IMR-90 (cell line): ENCODE measurements at regions not wholly inside any gene's neighbourhood (a gene's known extent, or its start where the extent isn't known, plus 50 kb on each side); places are given as distances from the start of the nearest gene placed in this dataset.

Experiments
- ATAC-seq: fragments of 200-7000 bp; cut with Tn5 transposase; 2 replicates; pipeline ENCODE4 v1.9.1; 2020; ENCODE audit warnings: low read depth, mild to moderate bottlenecking, moderate library complexity
- BruUV-seq: library from RNA; stranded (reverse); fragments of 400-500 nt; replicated peaks from 2 replicates; lab custom pipeline; 2021; lab: Mats Ljungman, UMichigan
- CTCF ChIA-PET: fragments of 300-600 bp; formaldehyde crosslinking; extraction: SDS; loops from one replicate; lab custom pipeline; 2021; ENCODE audit warnings: antibody characterized with exemption; lab: Yijun Ruan, JAX
- POLR2A ChIA-PET: fragments of 300-600 bp; sonication (Branson Sonifier 250); formaldehyde crosslinking; loops from one replicate; lab custom pipeline; 2022; ENCODE audit warnings: antibody characterized with exemption; ENCODE audit not compliant: unreplicated experiment; lab: Charles Lee
- DNase-seq: peaks from one replicate; pipeline ENCODE4 v3.0.0; 2013
- H2AFZ ChIP-seq: replicated peaks from 2 replicates; pipeline ENCODE3; 2013; ENCODE audit warnings: low read length, mild to moderate bottlenecking; ENCODE audit not compliant: poor library complexity
- H2AK5ac ChIP-seq: 2 replicates; pipeline ENCODE4 v1.6.1; 2013; ENCODE audit warnings: low read depth, low read length, inconsistent platforms
- H2AK9ac ChIP-seq: replicated peaks from 2 replicates; pipeline ENCODE3; 2013; ENCODE audit warnings: mild to moderate bottlenecking, low read depth, low read length, moderate library complexity; ENCODE audit not compliant: poor library complexity
- H2BK120ac ChIP-seq: 2 replicates; pipeline ENCODE4 v1.6.1; 2013; ENCODE audit warnings: low read depth, low read length, inconsistent platforms
- H2BK15ac ChIP-seq: 3 replicates; pipeline ENCODE4 v1.6.1; 2013; ENCODE audit warnings: low read depth, low read length, inconsistent platforms
- H2BK20ac ChIP-seq: 2 replicates; pipeline ENCODE4 v1.6.1; 2013; ENCODE audit warnings: low read depth, mild to moderate bottlenecking, inconsistent platforms, low read length, moderate library complexity
- H2BK5ac ChIP-seq: 2 replicates; pipeline ENCODE4 v1.6.1; 2013; ENCODE audit warnings: mild to moderate bottlenecking, low read depth, low read length, inconsistent platforms; ENCODE audit not compliant: poor library complexity, severe bottlenecking
- H3K14ac ChIP-seq: replicated peaks from 2 replicates; pipeline ENCODE4 v1.6.1; 2013; ENCODE audit warnings: low read depth, low read length, inconsistent platforms
- H3K18ac ChIP-seq: 2 replicates; pipeline ENCODE4 v1.6.1; 2013; ENCODE audit warnings: low read depth, low read length, control low read depth
- H3K23ac ChIP-seq: 2 replicates; pipeline ENCODE4 v1.6.1; 2013; ENCODE audit warnings: low read depth, low read length, inconsistent platforms
- H3K27ac ChIP-seq: 2 replicates; pipeline ENCODE4 v1.5.1; 2013; ENCODE audit warnings: mild to moderate bottlenecking, control low read depth, low read length; ENCODE audit not compliant: insufficient read depth
- H3K27me3 ChIP-seq: 2 replicates; pipeline ENCODE4 v1.6.1; 2013; ENCODE audit warnings: low read length; ENCODE audit not compliant: control insufficient read depth, insufficient read depth
- H3K36me3 ChIP-seq: 2 replicates; pipeline ENCODE4 v1.6.1; 2013; ENCODE audit warnings: low read length, mixed read lengths; ENCODE audit not compliant: control insufficient read depth, insufficient read depth
- H3K4ac ChIP-seq: 2 replicates; pipeline ENCODE4 v1.6.1; 2013; ENCODE audit warnings: low read depth, low read length, inconsistent platforms
- H3K4me1 ChIP-seq: 2 replicates; pipeline ENCODE4 v1.6.1; 2013; ENCODE audit warnings: low read length, mixed read lengths; ENCODE audit not compliant: control insufficient read depth, insufficient read depth
- H3K4me2 ChIP-seq: 2 replicates; pipeline ENCODE4 v1.6.1; 2013; ENCODE audit warnings: low read depth, mild to moderate bottlenecking, control low read depth, low read length, moderate library complexity
- H3K4me3 ChIP-seq: 2 replicates; pipeline ENCODE4 v1.5.1; 2013; ENCODE audit warnings: low read depth, mild to moderate bottlenecking, control low read depth, low read length, moderate library complexity; ENCODE audit not compliant: insufficient read depth
- H3K56ac ChIP-seq: 2 replicates; pipeline ENCODE4 v1.6.1; 2013; ENCODE audit warnings: low read length, inconsistent platforms; ENCODE audit not compliant: insufficient read depth; ENCODE audit errors: extremely low read depth
- H3K79me1 ChIP-seq, 2 experiments: 2 replicates each; pipeline ENCODE4 v1.6.1; 2013; ENCODE audit warnings: low read length in 2 of 2, inconsistent platforms in 1 of 2, low read depth in 1 of 2
- H3K9ac ChIP-seq: 2 replicates; pipeline ENCODE4 v1.6.1; 2013; ENCODE audit warnings: low read depth, low read length, control low read depth
- H3K9me1 ChIP-seq: 2 replicates; pipeline ENCODE4 v1.6.1; 2013; ENCODE audit warnings: low read length, inconsistent platforms; ENCODE audit not compliant: insufficient read depth
- H3K9me3 ChIP-seq: 2 replicates; pipeline ENCODE4 v1.6.1; 2013; ENCODE audit warnings: low read length; ENCODE audit not compliant: control insufficient read depth, insufficient read depth
- H4K20me1 ChIP-seq: 2 replicates; pipeline ENCODE4 v1.6.1; 2013; ENCODE audit warnings: low read length, inconsistent platforms; ENCODE audit not compliant: insufficient read depth
- H4K5ac ChIP-seq: 2 replicates; pipeline ENCODE4 v1.6.1; 2013; ENCODE audit warnings: mild to moderate bottlenecking, low read depth, low read length, control low read depth
- H4K8ac ChIP-seq, 2 experiments: 2 replicates each; pipeline ENCODE4 v1.6.1; 2013; ENCODE audit warnings: low read depth in 2 of 2, low read length in 2 of 2, control low read depth in 1 of 2, inconsistent platforms in 1 of 2
- H4K91ac ChIP-seq: 2 replicates; pipeline ENCODE4 v1.6.1; 2013; ENCODE audit warnings: low read depth, low read length, inconsistent platforms; ENCODE audit not compliant: insufficient read depth
- CEBPB ChIP-seq: IDR thresholded peaks from 2 replicates; pipeline ENCODE4 v1.6.1; 2012; ENCODE audit warnings: low read depth, low read length, improper control_type of control experiment
- MXI1 ChIP-seq: IDR thresholded peaks from 2 replicates; pipeline ENCODE4 v1.6.1; 2012; ENCODE audit warnings: low read depth, mild to moderate bottlenecking, low read length, moderate library complexity, borderline replicate concordance
- WGBS, 2 experiments: methylation state at CpG; one replicate each; pipeline versions ENCODE4 v1.1.5 to v1.1.7; 2013; ENCODE audit warnings: missing lambda C conversion rate in 2 of 2; ENCODE audit not compliant: insufficient read length in 1 of 2; ENCODE audit errors: extremely low coverage in 2 of 2; 5-methylcytosine and 5-hydroxymethylcytosine counted together
- dilution Hi-C: fragments of 300-500 bp; cut with HindIII; formaldehyde crosslinking; loops from one replicate; pipeline ENCODE4 v1.14.3; 2018; ENCODE audit warnings: low sequenced_read_pairs; ENCODE audit not compliant: unreplicated experiment
- in situ Hi-C: fragments of 300-500 bp; cut with MboI; formaldehyde crosslinking; loops from 3 replicates; pipeline ENCODE4 v1.14.3; 2019; ENCODE audit warnings: low sequenced_read_pairs, inconsistent platforms, mixed read lengths
- intact Hi-C: fragments of 100-400 bp; cut with micrococcal nuclease; formaldehyde crosslinking; loops from 2 replicates; pipeline ENCODE4 v1.10.0; 2022
- TF ChIP-seq, protein P1 (sequence below): fragments of 150-350 bp; IDR thresholded peaks from 2 replicates; pipeline ENCODE4 v1.6.1; 2016; ENCODE audit warnings: low read depth, mild to moderate bottlenecking, low read length, moderate library complexity, borderline replicate concordance

DNA sequence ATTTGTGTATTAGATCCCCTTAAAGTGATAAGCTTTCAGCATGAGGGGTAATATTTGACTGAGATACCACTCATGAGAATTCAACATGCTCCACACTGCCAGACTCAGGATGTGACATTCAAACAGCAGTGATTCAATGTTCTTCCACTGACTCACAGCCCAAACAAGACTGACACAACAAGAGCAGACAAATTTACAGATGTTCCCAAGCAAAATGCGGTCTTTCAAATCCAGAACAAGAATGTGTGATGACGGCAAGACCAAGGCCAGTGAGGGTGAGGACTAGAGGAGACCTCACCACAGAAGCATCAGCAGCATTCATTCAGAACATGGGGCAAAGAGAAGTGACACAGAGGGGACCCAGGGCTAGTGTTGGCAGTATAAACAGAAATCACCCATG is 99.3 kb upstream of the GRIA3 start:
- Histone ChIP-seq H3K27me3 (no peaks in the 10 kb centered on the region), H3K4me1 (no peaks in the 10 kb centered on the region), H4K20me1 (no peaks in the 10 kb centered on the region), H4K91ac (no peak overlapping the region), H2BK120ac (no peak overlapping the region), H3K9ac (no peak overlapping the region), H2BK15ac (no peak overlapping the region), H3K79me1 (no peaks in the 10 kb centered on the region), H3K14ac (no peak overlapping the region), H4K5ac (no peak overlapping the region), H2BK5ac (no peak overlapping the region), H3K9me3 (no peaks in the 10 kb centered on the region), H2BK20ac (no peak overlapping the region), H2AK9ac (no peak overlapping the region), H3K18ac (no peak overlapping the region), H3K27ac (no peak overlapping the region), H3K4me3 (no peak overlapping the region), H2AK5ac (no peak overlapping the region), H3K23ac (no peak overlapping the region), H3K56ac (no peak overlapping the region), H3K36me3 (no peaks in the 10 kb centered on the region), H3K4ac (no peak overlapping the region), H3K9me1 (no peaks in the 10 kb centered on the region), H4K8ac (no peak overlapping the region), H3K4me2 (no peak overlapping the region), H2AFZ (no peak overlapping the region)
- CTCF ChIA-PET = no interaction called here
- no CpG with 5 or more reads among the region's 2 CpGs for WGBS, 2 experiments
- BruUV-seq = no TSS peak
- POLR2A ChIA-PET = no interaction called here
- DNase-seq (no peak), ATAC-seq (no peak)
- dilution Hi-C loops (no loop called here), in situ Hi-C loops (no loop called here), intact Hi-C loops (no loop called here)
- TF ChIP-seq MXI1 (no peak), CEBPB (no peak)
- TF ChIP-seq, protein P1, sequence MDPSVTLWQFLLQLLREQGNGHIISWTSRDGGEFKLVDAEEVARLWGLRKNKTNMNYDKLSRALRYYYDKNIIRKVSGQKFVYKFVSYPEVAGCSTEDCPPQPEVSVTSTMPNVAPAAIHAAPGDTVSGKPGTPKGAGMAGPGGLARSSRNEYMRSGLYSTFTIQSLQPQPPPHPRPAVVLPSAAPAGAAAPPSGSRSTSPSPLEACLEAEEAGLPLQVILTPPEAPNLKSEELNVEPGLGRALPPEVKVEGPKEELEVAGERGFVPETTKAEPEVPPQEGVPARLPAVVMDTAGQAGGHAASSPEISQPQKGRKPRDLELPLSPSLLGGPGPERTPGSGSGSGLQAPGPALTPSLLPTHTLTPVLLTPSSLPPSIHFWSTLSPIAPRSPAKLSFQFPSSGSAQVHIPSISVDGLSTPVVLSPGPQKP = no peak
